Hypothalamus (tissue), 51 donors: ENCODE measurements at regions not wholly inside any gene's neighbourhood (a gene's known extent, or its start where the extent isn't known, plus 50 kb on each side); places are given as distances from the start of the nearest gene placed in this dataset.
"Not testable (repeated sequence)": the region's sequence is repeated elsewhere in the genome, so short reads cannot be mapped to it uniquely, and the experiment has no call there.

Experiments
- DNase-seq, 51 donors: peaks; one replicate each; lab custom pipeline; 2025; lab: John Stamatoyannopoulos, UW

DNA sequence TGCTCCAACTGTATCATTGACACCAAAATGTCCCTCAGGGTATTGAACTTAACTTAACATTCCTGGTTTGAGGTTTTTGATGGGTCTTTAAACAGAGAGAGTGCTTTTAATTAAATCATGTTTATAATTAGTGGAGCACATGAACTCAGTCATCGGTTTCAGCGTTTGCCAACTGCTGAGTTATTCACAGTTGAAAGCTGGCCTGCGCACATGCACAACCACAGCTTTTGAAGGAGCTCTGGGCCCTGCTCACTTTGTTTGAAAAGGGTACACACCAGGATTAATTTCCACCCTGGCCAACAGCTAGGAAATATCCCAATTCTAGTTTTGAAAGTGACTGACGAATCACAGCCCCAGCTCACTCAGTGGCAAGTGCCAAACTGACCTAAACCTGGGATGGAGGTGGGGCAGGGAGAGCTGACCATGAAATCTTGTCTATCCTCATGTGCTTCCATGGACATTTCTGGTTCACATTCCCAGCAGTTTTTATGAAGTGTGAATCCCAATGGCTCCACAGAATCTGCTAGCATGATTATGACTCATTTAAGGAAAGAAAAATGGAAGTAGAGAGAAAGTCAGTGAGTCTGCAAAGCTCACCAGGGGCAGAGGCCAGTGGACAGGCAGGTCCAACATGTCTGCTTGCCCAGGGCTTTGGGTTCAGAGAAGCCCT lies 247.8 kb downstream of the FNDC1 start:
- no peak for DNase-seq

GRCh38 chr6:159415540-159415939 lies 246.3 kb downstream of the FNDC1 start:
- no peak for DNase-seq

GRCh38 chr6:159414711-159415110 lies 245.5 kb downstream of the FNDC1 start:
- no peak for DNase-seq

- DNase-seq: not testable (repeated sequence)
Observed at GRCh38 chr6:159407211-159407780, 238.1 kb downstream of the FNDC1 start.

- no peak for DNase-seq
Observed at GRCh38 chr6:159404296-159404695, 235.1 kb downstream of the FNDC1 start.

- DNase-seq: no peak
Observed at GRCh38 chr6:159400826-159401225, 231.6 kb downstream of the FNDC1 start.

DNA sequence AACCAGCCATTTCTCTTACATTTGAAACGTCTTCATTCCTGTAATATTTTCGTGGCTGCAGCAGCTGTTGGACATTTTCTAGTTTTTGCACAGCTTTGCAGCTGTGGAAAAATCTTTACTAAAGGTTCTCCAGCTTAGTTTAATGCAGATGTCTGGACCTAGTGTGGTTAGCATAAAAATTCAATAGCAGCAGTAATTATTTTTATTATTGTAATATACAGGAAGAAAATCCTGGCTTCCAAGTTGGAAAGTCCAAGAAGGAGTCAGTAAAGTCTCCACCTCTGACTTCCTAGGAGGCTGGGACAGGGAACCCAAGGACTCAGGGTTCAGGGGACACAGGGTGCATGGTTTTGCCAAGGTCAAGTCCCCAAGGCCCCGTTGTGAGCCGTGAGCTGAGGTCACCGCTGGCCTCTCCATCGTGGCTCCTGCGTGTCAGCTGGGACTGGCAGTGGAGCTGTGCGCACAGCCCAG lies 230.6 kb downstream of the FNDC1 start:
- DNase-seq: no peak

- no peak for DNase-seq
Observed at GRCh38 chr6:159398633-159399032, 229.4 kb downstream of the FNDC1 start.

DNA sequence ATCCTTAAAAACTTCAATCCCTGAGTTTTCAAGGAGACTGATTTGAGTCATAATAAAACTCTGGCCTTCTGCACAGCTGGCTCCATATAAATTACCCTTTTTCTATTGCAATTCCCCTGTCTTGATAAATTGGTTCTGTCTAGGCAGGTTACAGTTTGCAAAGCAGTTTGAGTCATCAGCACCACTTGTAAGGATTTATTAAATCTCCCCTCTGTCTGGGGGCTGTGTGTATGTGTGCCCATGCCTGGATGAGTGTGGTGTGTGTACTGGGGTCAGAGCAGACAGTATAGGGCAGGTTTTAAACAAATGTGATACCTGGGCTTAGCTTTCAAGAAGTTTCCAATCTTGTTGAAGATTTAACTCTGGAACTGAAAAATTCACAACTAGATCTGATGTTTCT lies 228.6 kb downstream of the FNDC1 start:
- DNase-seq: no peak

DNA sequence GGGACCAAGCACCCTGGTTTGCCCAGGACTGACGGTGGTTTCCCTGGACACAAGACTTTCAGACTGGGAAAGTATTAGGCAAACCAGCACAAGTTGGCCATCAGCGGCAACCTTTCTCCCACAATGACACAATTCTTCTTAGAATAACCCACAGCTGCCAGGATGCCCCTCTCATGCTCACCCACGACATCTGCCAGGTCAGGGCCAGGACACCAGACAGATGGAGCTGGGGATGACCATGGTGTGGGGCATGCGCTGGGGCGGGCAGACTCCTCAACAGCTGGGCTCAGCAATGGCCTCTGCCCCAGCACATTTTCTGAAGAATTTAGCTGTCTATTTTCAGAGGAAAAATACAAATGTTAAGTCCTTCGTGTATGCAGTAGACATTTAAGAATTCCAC lies 226.4 kb downstream of the FNDC1 start:
- no peak for DNase-seq

- DNase-seq: not testable (repeated sequence)
Observed at GRCh38 chr6:159392695-159393094, 223.5 kb downstream of the FNDC1 start.

GRCh38 chr6:159390381-159390780 lies 221.2 kb downstream of the FNDC1 start:
- peak in 1 of 51 donors; percentile 4 for DNase-seq

DNA sequence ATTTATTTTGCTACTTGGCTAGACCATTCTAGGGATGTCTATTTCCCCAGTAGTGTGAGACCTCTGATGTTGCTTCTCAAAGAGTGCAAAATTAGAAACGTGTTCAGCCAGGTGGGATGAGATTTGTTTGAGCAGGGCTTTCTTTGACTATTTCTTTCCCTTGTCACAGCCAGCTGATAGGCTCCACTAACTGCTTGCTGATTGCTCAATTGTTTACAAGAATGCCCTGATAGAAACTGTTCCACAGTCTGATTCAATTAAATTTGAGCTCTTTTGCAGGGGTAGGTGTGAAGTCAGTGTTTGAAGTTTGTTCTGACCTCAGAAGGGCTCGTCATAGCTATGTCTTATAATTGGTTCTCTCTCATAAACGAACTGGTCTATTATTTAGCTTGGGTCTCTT lies 220.5 kb downstream of the FNDC1 start:
- no peak for DNase-seq

GRCh38 chr6:159380114-159380513 lies 210.9 kb downstream of the FNDC1 start:
- DNase-seq: no peak

- no peak for DNase-seq
Observed at GRCh38 chr6:159378411-159379328, 209.5 kb downstream of the FNDC1 start.

DNA sequence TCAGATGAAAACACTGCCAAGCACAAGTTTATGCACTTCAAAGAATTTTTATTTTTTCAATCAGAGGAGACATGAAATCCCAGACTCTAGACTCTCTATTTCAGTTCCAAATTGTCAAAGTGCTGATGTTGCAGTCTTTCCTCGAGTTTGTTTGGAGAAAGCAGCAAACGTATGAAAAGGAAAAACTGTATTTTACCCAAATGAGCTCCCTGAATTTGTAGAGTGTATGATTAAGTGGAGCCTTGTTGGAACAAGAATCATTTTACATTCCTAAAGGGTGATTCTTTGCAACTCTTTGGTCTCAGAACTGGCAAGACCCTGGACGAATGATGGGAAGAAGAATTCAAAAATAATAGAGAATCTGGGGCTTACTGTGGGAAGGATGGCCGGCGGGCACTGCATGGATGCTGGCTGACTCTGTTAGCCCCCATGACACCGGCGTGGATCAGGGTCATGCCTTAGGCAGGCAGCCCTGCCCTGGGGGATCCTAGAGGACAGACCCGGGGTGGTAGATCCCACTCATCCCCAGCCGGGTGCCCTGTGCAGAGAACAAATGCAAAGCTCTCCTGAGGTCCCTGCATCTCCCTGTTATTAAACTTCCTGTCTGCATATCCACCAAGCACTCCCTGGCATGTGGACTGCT lies 207.4 kb downstream of the FNDC1 start:
- no peak for DNase-seq

GRCh38 chr6:159375014-159375413 lies 205.8 kb downstream of the FNDC1 start:
- DNase-seq: no peak

- DNase-seq: no peak
Observed at GRCh38 chr6:159373670-159374069, 204.5 kb downstream of the FNDC1 start.

GRCh38 chr6:159372333-159372732 lies 203.1 kb downstream of the FNDC1 start:
- DNase-seq: no peak

- no peak for DNase-seq
Observed at GRCh38 chr6:159360306-159360705, 191.1 kb downstream of the FNDC1 start.
